ENCODE measurements at regions not wholly inside any gene's neighbourhood (a gene's known extent, or its start where the extent isn't known, plus 50 kb on each side); places are given as distances from the start of the nearest gene placed in this dataset.
"Not testable (repeated sequence)": the region's sequence is repeated elsewhere in the genome, so short reads cannot be mapped to it uniquely, and the experiment has no call there.

DNA sequence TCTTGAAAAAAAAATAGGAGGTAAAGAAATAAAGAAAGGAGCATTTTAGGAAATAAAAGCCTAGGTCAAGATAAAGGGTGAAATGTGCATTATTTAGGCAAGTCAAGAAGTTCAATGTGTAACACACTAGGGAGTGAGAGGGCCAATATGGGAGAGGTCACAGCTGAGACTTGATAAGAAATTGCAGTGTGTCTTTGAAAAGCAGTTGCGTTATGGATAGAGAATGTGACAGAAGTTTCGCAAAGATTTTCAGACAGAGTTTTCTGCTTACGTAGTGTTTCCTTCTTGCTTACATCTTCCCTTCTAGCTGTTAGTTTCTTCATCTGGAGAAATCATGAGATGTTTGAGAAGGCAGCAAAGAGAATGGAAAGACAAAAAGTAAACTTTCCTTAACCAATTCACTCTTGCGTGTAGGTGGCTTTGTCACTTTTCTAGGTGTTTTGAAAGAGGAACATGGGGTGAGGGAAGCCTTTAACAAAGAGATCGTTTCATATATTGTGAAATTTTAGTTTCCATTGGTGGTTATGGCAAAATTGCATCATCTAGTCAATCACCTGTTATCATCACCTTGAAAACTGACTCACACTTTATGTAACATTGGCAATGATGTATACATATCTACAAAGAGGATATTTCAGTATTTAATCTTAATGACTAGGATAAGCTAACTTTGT is 975.5 kb downstream of the OLFM4 start:
- no peak for DNase-seq

DNA sequence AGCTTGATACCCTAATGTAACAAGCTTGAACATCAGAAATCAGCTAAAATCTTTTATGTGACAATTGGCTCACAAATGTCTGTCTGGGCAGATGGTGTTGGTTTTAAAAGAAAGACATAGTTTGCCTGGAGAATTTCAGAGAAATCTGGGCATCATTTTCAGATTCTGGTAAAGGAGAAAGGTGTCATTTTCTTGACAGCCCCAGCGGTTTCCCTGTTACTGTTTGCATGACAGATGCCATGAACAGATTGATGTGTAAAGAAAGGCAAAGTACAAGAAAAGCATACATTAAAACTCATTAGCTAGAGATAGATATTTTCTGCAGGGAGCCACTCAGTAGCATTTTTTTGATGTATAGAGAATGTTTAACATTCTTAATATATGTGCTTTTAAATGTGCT is 987.9 kb downstream of the OLFM4 start:
- DNase-seq, result no peak

DNA sequence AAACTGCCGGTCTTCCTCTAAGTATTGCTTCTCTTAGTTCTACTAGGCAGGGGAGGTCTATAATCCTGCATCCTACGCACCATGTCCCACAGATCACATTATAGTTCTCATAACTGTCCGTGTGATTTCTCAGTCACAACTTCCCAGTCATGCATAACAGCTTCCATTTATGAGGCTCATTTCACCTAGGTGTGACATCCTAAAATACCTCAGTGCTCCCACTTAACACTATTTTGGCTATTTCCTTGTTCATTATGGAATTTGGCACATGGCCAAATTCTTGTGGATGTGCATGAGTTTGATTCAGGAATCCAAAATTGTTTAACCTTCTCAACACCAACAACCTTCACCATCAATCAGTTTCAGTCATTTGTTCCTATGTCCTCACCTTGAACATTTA is 989.9 kb downstream of the OLFM4 start:
- DNase-seq, result no peak

DNA sequence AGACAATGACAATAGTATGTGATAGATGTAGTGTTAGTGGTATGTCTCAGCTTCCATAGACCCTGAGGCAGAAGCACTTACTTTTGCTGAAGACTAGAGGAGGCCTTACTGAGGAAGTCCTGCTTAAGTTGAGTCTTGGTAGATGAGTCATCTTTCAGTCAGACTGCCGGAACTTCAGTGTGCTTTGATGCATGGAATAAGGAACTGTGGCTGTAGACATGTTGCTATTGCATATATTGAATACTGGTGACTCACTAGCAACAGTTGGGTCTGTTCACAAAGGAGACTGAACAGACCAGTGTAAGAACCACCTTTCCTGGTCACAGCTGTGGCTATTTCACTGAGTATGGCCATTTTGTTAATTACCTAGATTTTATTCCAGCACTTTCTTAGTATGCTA is 1000.6 kb downstream of the OLFM4 start:
- peak; percentile 2 for DNase-seq

DNA sequence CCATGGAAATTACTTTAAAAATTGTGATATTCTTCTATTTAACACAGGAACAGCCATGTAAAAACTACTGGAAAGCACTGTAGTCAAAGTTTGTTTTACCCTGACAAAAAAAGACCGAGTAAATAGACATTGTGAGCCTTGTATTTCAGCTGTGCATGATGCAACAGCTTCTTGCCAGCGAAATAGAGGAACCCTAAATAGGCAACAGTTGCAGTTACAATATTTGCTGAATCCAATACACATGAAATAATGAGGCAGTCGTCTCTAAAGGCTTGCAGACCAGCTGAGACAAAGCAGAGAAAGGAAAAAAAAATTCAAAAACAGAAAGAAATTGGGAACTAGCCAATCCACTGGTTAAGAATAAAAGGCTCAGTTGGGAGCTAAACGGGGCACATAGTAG is 1001.1 kb downstream of the OLFM4 start:
- DNase-seq, result no peak

DNA sequence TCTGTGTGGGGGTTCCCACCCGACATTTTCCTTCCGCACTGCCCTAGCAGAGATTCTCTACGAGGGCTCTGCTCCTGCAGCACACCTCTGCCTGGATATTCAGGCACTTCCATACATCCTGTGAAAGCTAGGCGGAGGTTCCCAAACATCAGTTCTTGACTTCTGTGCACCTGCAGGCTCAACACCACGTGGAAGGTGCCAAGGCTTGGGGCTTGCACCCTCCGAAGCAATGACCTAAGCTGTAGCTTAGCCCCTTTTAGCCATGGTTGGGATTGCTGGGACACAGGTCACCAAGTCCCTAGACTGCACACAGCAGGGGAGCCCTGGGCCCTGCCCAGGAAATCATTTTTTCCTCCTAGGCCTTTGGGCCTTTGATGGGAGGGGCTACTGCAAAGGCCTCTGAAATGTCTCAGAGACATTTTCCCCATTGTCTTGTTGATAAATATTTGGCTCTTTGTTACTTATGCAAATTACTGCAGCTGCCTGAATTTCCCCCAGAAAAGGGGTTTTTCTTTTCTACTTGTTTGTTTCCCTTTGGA is 1004.8 kb downstream of the OLFM4 start:
- no peak for DNase-seq

DNA sequence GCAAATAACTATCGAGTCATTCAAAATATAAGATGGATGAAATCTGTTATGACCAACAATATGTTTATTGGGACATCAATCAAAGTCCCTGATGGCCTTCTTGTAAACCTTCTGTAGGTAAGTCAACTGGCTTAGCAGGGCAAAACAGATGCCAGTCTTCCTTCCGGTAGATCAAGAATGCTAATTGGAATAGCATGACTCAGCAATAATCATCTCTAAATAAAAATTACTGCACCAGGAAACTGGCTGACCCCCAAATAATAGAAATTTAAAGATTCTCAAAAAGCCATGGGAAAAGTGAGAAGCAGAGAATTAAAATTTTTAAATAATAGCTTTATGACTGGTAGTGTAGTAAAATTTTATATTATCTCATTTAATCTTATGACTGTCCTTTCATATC is 1005.4 kb downstream of the OLFM4 start:
- no peak for DNase-seq

DNA sequence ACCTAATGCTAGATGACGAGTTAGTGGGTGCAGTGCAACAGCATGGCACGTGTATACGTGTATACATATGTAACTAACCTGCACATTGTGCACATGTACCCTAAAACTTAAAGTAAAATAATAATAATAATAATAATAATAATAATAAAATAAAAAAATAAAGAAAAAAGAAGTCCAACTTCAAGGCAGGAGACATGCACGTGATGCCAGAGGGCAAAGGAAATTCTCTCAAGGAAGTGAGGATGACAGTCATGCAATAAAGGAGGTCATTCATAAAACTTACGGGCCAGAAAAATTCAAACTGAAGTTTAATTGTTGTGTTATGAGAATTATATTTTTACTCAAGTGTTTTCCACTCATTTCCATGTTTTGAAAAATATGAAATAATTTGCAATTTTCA is 1028.8 kb downstream of the OLFM4 start:
- not testable (repeated sequence) for DNase-seq

DNA sequence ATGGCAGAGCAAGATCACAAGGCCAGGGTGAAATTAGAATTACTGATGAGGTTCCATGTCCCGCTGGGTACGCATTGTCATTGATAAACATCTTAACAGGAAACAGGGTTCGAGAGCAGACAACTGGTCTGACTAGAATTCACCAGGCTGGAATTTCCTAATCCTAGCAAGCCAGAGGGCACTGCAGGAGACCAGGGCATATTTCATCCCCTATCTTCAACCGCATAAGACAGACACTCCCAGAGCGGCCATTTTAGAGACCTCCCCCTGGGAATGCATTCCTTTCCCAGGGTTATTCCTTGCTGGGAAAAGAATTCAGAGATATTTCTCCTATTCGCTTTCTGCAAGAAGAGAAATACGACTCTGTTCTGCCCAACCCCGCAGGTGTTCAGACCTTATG is 1041.3 kb downstream of the OLFM4 start:
- not testable (repeated sequence) for DNase-seq

DNA sequence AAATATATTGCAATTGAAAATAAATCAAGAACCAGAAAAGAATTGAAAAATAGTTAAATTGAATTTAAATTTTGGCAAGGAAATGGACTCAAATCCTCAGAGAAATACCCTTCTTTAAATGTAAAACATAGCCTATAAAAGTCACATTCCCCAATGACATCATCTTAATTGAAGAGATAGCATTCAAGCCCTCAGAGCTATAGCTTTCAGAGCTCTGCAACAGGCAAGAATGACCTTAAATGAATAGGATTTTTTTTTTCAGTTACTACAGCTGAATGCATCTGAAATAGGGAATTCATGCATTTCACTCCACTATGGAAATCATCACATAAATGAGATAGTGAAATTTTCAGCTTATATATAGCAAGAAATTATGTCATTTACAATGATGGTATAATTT is 1049.0 kb downstream of the OLFM4 start:
- no peak for DNase-seq

DNA sequence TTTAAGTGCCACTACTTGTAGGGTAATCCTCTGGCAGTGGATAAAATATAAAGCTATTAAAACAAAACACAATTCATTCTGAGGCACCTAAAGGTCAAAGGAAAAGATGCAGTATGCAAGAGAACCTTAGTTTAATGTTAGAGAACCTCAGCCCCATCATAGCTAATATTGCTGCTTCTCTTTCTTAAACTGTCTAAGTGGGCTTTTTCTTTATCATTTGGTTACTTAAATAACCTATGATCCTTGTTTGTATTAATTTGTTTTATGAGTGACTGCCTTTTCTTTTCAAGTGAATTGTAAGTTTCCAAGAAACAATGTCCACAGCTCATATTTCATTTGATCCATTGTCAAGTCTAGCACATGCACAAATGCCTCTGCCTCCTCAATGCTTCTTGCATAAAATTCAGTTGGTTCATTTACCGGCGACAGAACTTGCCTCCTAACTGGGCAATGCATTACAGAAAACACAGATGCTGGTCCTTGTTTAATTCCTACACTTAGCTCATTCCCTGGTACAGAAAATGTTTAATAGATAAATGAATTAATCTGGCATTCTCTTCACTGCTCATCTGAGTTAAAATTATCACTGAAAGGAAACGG is 1049.8 kb downstream of the OLFM4 start:
- DNase-seq, result peak; percentile 36

DNA sequence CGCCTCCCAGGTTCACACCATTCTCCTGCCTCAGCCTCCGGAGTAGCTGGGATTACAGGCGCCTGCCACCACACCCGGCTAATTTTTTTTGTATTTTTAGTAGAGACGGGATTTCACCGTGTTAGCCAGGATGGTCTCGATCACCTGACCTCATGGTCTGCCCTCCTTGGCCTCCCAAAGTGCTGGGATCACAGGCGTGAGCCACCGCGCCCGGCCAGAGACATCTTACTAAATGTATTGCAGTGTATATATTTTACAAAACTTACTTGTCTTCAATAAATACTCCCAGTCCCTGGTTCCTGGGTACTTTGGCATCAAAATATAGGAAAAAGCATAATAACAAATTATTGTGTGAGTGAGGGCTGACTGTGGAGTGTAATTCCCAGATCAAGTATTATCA is 1053.7 kb downstream of the OLFM4 start:
- DNase-seq, result not testable (repeated sequence)

DNA sequence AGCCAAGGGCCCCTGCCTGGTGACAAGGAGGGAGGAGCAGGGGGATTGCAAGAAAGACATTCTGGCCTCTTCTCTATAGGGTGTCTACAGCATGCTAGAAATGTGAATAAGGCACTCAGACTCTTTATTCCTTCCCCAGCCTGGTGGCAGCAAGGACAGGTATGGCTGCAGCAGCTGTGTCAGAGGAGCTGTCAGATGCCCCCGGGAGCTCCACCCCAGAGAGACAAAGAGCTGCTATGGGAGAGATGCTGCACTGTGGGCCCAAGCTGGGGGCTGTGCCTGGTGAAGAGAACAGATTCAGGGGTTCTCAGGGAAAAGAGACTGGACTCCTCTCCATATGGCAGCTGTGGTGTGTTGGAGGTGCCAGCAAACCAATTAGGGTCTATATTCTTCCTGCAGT is 1063.3 kb downstream of the OLFM4 start:
- no peak for DNase-seq

DNA sequence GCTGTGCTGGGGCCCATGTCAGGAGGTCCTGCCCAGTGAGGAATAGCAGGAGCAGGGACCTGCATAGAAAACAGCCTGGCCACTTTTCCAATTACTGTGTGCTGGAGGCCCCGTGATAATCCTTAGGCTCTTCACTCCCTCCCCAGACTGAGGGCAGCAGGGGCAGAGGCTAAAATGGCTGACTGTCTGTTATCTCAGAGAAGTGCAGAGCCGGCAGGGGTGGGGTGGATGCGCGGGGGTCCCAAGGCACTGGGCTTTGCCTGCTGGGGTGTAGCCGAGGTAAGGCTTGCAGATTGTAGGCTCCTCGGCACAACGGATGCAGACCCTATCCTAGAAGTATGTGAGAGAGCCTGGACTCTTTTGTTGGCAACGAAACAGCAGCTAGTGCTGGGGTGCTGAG is 1064.1 kb downstream of the OLFM4 start:
- no peak for DNase-seq

DNA sequence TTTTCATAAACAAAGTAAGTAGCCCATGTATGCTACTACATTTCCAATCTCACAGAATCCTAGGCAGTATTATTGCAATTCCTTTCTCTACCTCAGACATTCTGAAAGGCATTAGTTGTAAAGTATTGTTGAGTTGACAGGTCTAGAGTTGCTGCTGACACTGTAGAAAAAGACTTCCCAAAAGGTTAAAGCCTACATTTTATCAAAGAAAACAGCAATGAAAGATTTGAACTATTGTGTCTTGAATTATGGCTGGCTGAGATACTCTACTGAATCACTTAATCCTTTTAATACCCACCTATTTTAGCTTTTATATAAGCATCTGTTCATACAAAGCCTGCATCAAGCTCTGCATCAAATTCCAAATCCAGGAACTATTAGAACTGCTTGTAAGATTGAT is 1082.0 kb downstream of the OLFM4 start:
- DNase-seq, result no peak

DNA sequence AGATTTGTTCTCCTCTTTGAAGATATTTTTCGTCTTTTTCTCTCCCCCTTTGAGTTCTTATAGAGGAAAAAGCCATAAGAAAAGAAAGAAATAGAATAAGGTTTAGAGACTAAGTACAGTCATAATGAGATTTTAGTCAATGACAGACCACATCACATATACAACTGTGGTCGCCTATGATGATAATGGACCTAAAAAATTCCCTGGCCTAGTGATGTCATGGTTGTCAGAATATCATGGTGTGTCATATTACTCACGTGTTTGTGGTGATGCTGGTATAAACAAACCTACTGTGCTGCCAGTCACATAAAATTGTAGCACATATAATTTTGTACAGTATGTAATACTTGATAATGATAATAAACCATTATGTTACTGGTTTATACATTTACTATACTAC is 1096.1 kb downstream of the OLFM4 start:
- no peak for DNase-seq

DNA sequence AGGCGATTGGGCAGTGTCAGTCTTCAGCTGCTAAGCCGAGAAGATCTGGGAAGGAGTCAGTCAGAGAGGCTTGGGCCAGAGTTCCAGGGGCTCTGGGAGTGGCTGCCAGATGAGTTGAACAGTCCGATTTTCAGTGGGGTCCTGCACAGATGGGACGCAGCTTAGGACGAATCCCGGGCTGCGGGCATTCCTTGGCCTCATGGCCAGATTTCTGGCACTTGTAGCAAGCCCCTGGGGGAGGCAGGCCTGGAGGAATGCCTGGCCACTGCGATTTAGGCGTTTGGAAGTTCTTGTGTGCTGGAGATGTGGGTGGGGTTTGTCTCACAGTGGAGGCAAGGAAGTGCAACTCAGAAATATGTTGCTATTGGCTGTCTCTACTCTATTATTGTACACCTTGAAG is 1102.3 kb downstream of the OLFM4 start:
- DNase-seq, result not testable (repeated sequence)

DNA sequence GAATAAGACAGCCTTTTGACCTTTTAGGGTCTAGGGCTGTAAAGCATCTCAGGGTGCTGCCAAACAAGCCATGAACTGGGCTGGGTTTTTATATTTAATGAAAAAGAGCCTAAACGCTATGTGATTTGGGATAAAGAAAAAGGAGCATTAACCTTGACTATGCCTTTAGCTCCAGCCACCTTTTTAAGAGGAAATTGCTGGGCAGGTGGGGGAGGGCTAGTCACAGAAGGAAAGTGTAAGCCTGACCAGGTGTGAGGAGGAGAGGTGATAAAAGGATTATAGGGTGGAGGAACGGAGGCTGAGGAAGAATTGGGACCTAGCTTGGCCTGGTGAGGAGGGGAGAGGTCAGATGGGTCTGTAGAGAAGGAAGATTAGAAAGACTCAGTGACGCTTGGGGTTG is 1102.8 kb downstream of the OLFM4 start:
- not testable (repeated sequence) for DNase-seq

DNA sequence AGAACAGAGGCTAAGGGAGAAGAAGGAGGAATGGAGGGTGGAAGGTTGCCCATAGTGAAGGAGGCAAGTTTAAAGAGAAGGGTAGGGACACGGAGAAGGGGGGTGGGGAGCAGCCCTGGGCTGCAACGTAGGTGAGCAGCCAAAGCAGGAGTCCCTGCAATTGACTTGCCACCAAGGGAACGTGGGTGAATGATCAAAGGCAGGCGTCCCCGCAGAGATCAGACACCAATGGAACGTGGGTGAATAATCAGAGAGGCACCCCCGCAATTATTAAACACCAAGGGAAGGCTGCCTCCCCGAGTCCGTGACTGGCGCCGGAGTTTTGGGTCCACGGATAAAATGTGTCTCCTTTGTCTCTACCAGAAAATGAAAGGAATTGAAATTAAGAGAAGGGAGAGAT is 1103.5 kb downstream of the OLFM4 start:
- not testable (repeated sequence) for DNase-seq

DNA sequence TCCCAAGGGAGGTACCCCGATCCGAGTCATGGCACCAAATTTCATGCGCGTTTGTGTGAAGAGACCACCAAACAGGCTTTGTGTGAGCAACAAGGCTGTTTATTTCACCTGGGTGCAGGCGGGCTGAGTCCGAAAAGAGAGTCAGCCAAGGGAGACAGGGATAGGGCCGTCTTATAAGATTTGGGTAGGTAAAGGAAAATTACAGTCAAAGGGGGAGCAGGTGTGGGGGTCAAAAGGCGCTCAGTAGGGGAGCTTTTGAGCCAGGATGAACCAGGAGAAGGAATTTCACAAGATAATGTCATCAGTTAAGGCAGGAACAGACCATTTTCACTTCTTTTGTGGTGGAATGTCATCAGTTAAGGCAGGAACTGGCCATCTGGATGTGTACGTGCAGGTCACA is 1104.1 kb downstream of the OLFM4 start:
- DNase-seq, result not testable (repeated sequence)

DNA sequence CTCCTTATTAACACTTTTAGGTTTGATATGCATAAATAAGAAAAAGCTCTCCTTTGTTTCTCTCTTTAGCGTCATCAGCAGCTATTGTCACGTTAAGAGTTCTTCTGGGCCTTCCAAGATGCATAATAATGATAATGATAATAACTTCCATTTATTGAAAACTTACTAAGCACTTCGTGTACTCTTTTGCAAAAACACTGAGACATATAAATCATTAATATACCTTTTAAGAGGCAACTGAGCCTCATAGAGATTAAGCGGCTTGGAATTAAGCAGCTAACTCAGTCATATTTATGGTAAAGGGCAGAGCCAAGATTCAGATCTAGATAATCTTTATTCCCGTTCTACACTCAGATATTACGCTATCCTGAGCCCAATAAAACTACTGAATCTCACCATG is 1105.1 kb downstream of the OLFM4 start:
- DNase-seq, result no peak

DNA sequence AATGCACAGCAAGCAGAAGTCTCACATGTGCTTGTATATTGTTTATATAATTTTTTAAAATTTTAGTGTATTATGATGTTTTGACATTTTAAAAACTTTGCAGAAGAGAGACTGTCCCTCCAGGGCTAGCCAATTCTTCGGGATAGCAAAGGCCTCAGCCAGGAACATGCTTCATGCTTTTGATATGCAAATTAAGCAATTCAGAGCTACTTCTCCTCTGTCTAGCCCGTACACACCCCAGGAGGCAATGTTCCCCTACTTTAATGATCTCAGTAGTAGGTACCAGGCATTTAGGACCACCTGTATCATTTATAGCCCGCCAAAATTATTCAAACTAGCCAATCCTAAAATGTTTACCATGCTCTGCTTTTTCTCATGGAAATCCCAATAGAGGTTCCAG is 1116.2 kb downstream of the OLFM4 start:
- no peak for DNase-seq

DNA sequence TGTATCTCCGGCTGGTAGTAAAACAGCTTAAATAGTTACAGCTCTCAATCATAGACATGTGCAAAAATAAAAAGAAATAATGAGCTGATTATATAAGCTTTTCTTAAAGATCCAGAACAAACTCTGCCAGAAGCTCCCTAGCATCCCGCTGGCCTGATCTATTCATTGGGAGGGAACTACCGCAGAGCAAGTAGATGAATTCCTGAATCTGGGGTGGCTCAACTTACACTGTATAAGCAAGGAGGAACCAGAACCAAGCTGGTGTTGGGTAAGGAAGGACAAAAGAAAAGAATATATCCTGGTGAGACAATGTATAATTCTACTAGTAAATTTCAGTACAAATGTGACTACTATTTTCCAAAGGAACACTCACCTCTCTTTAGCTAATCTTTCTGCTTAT is 1122.2 kb downstream of the OLFM4 start:
- no peak for DNase-seq

DNA sequence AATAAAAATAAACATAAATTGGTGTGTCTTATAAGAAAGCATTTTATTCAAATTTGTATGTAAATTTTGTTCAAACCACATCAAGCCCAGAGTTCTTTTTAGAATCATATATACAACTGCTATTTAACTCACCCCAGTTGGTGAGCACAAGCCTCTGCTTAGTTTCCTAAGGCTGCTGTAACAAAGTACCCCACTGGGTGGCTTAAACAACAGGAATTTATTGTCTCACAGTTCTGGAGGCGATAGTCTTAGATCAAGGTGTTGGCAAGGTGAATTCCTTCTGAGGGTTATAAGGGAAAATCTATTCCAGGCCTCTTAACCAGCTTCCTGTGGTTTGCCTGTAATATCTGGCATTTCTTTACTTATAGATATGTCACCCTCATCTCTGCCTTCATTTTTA is 1133.5 kb downstream of the OLFM4 start:
- no peak for DNase-seq

Measured in NCI-H146 (cell line).